HCT116 (cell line): ENCODE measurements at regions not wholly inside any gene's neighbourhood (a gene's known extent, or its start where the extent isn't known, plus 50 kb on each side); places are given as distances from the start of the nearest gene placed in this dataset.

Source experiments
- CTCF ChIP-seq, 3 experiments: fragments of 200-600 bp in 1 of 3; sonication (generic) in 1 of 3; IDR thresholded peaks in 2 of 3; conservative IDR thresholded peaks in 1 of 3; 2 replicates each; pipeline ENCODE4 v1.5.1; 2012 to 2017; ENCODE audit warnings: low read depth in 2 of 3, low read length in 2 of 3, antibody characterized with exemption in 1 of 3, borderline replicate concordance in 1 of 3, control low read depth in 1 of 3, mild to moderate bottlenecking in 1 of 3, mixed read lengths in 1 of 3, mixed run types in 1 of 3, moderate library complexity in 1 of 3; ENCODE audit not compliant: insufficient read depth in 1 of 3
- EGR1 ChIP-seq: IDR thresholded peaks from 2 replicates; pipeline ENCODE4 v1.6.1; 2012; ENCODE audit warnings: low read depth
- EZH2 ChIP-seq: fragments of 200-600 bp; sonication (generic); IDR thresholded peaks from 2 replicates; pipeline ENCODE4 v1.6.1; 2017; ENCODE audit warnings: antibody characterized with exemption, mixed run types
- EZH2phosphoT487 ChIP-seq: fragments of 200-600 bp; IDR thresholded peaks from 2 replicates; pipeline ENCODE4 v1.6.1; 2018; ENCODE audit warnings: antibody characterized with exemption, borderline replicate concordance
- JUND ChIP-seq: IDR thresholded peaks from 2 replicates; pipeline ENCODE4 v1.6.1; 2012
- MAX ChIP-seq: IDR thresholded peaks from 2 replicates; pipeline ENCODE4 v1.6.1; 2012
- POLR2A ChIP-seq: IDR thresholded peaks from 2 replicates; pipeline ENCODE4 v1.7.0; 2011; ENCODE audit warnings: borderline replicate concordance; ENCODE audit not compliant: insufficient read depth, insufficient read length; ENCODE audit errors: extremely low read depth
- POLR2AphosphoS5 ChIP-seq: IDR thresholded peaks from 2 replicates; pipeline ENCODE4 v1.6.1; 2011; ENCODE audit warnings: mild to moderate bottlenecking, low read depth, low read length, moderate library complexity
- SIN3A ChIP-seq: IDR thresholded peaks from 2 replicates; pipeline ENCODE4 v1.6.1; 2012; ENCODE audit warnings: low read depth
- SRF ChIP-seq: IDR thresholded peaks from 2 replicates; pipeline ENCODE4 v1.6.1; 2012; ENCODE audit warnings: low read depth
- YY1 ChIP-seq: IDR thresholded peaks from 2 replicates; pipeline ENCODE4 v1.6.1; 2011; ENCODE audit warnings: low read length, low read depth, moderate library complexity, mild to moderate bottlenecking; ENCODE audit not compliant: insufficient replicate concordance; ENCODE audit errors: extremely low read depth

- no peak for TF ChIP-seq EZH2phosphoT487
- no peak for TF ChIP-seq MAX
- TF ChIP-seq EZH2, result no peak
- TF ChIP-seq POLR2A, result no peak
- no peak for TF ChIP-seq CTCF (IDR thresholded peaks at IDR 0.05 in 2 of 3, conservative IDR thresholded peaks at IDR 0.05 in 1 of 3; ENCODE audit: borderline replicate concordance in 1 of 3, insufficient read depth in 1 of 3, low read depth in 2 of 3, low read length in 2 of 3)
- TF ChIP-seq YY1, result no peak
- no peak for TF ChIP-seq EGR1
- no peak for TF ChIP-seq SRF
- TF ChIP-seq JUND, result no peak
- TF ChIP-seq POLR2AphosphoS5, result no peak
- TF ChIP-seq SIN3A, result no peak
Measured at GRCh38 chr1:69401879-69402278, 165.8 kb upstream of the LRRC7 start.
